Fibroblast of mammary gland (primary cell): ENCODE measurements at regions not wholly inside any gene's neighbourhood (a gene's known extent, or its start where the extent isn't known, plus 50 kb on each side); places are given as distances from the start of the nearest gene placed in this dataset.

ENCODE experiments used
- DNase-seq: peaks from one replicate; pipeline ENCODE4 v3.0.0-alpha.2; 2010; ENCODE audit warnings: low read depth
- H3K4me3 ChIP-seq: 2 replicates; pipeline ENCODE4 v1.5.1; 2011; ENCODE audit warnings: low read depth, mild to moderate bottlenecking, low read length, moderate library complexity; ENCODE audit not compliant: control insufficient read depth
- TF ChIP-seq, protein P1 (sequence below): conservative IDR thresholded peaks from 2 replicates; pipeline ENCODE4 v1.5.1; 2011; ENCODE audit warnings: low read depth, low read length, inconsistent platforms; ENCODE audit not compliant: control insufficient read depth, insufficient read depth

DNA sequence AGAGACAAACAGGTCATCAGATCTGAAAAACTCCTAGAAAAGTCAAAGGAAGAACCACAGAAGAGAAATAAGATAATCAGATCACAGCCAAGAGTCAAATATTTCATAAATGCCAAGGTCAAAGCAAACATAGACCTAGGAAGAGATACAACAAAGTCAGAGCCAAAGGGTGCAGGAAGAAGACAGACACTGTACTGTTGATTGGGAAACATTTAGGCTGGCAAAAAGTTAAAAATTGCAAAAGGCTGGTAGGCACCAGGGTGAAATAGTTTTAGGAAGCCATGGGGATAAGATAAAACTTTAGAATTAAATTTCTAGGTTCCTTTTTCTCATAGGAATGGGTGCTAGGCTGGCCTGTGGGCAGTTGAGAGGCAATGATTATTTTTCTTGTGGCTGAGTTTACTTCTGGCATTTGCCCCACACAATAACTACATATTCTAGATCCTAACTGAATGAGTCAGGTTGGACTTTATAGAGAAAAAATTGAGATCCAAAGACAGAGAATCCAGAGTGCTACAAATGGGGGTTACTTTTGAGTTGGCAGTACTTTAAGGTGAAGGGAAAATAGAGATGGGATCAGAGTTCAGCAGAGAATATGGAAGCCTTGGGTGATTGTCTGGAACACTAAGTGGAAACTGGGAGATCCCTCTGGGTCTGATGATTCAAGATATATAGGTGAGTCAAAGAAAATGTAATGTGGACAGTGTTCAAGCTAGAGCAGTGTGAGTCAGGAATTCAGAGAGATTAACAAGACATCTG lies 215.5 kb downstream of the C12orf50 start:
- peak; percentile 81 for DNase-seq
- TF ChIP-seq, protein P1, sequence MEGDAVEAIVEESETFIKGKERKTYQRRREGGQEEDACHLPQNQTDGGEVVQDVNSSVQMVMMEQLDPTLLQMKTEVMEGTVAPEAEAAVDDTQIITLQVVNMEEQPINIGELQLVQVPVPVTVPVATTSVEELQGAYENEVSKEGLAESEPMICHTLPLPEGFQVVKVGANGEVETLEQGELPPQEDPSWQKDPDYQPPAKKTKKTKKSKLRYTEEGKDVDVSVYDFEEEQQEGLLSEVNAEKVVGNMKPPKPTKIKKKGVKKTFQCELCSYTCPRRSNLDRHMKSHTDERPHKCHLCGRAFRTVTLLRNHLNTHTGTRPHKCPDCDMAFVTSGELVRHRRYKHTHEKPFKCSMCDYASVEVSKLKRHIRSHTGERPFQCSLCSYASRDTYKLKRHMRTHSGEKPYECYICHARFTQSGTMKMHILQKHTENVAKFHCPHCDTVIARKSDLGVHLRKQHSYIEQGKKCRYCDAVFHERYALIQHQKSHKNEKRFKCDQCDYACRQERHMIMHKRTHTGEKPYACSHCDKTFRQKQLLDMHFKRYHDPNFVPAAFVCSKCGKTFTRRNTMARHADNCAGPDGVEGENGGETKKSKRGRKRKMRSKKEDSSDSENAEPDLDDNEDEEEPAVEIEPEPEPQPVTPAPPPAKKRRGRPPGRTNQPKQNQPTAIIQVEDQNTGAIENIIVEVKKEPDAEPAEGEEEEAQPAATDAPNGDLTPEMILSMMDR: no peak

DNA sequence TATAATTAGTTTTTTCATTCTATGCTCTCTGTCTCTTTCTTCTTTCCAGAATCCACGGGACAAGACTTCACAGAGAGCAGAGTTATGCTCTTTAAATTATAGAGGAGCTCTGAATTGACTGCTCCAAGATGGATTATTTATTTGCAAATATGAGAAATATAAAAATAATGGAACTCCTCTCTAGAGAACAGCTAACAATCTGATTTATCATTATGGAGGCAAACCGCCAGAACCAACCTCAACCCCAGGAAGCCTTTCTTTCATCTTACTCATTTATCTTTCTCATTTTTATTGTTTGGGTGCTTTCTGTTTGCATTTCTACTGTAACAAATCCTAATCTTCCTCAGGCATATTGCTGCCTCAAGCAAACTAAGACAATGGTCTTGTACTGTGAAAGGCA lies 216.5 kb downstream of the C12orf50 start:
- TF ChIP-seq, protein P1: no peak
- DNase-seq: peak; percentile 21
- no peak overlapping the region for H3K4me3 ChIP-seq

More for the DNA sequence above, 215.5 kb downstream of the C12orf50 start:
- H3K4me3 ChIP-seq: no peak overlapping the region

DNA sequence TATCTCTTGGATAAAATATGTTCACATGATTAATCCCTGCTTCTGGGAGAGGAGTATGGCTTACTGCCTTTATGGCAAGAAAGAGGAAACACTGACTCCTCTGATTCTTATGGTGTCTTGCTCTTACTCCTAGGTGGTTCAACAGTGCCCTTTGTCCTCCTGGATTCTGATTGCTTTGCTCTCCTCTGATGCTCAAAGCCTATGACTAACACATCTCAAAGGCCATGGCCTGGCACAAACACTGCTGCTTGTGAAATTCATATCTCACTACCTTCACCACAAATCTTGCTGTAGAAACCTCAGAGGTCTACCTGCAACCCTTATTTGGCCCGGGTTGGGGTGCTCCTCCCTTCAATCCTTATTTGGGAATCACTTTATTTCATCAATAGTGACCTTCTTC lies 217.2 kb downstream of the C12orf50 start:
- TF ChIP-seq, protein P1: no peak
- H3K4me3 ChIP-seq: no peak overlapping the region
- DNase-seq: peak; percentile 67

DNA sequence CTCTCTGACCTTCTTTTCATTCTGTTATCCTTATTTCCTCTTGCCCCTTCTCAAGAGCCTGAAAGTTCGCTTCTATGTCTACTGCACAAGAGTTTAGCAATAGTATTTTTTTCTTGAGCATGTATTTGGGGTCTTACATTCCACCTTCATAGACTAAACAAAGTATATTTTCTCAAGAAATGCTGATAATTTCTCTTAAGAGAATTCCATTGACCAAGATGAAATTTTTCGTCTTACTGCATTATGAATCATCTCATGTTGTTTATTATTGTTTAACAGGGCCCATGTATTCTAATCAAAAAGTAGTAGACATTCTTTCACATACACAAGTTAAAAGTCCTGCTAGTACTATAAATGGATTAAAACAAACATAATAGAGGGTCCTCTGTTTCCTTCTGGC lies 219.3 kb downstream of the C12orf50 start:
- TF ChIP-seq, protein P1: no peak
- DNase-seq: peak; percentile 32
- no peak overlapping the region for H3K4me3 ChIP-seq

DNA sequence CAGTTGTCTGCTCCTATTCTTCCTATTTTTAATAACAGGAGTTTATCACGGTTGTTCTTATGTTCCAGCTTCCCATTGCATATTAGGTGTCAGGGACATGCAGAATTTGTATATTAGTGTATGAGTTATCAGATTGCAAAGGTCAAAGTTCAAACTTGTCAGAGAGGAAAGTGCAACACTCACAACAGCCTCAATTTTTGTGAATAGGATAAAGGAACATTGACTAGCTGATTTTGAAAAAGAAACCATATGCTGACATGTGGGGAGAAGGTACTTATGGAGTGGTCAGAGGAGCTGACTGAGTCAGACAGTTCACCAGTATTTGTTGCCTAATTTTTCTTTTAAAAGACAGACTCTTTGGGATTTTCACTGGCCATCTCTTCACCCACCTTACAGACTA lies 222.1 kb downstream of the C12orf50 start:
- DNase-seq: peak; percentile 49
- TF ChIP-seq, protein P1: no peak

DNA sequence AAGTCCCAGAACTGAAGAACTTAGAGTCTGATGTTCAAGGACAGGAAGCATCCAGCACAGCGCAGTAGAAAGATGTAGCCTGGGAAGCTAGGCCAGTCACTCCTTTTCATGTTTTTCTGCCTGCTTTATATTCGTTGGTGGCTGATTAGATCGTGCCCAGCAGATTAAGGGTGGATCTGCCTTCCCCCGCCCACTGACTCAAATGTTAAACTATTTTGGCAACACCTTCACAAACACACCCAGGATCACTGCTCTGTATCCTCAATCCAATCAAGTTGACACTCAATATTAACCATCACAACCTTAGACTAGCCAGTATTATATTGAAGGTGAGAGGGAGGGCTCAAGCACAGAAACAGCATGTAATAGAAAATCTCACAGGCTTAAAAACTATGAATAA lies 222.9 kb downstream of the C12orf50 start:
- no peak for DNase-seq
- TF ChIP-seq, protein P1: no peak
- no peak overlapping the region for H3K4me3 ChIP-seq

More for the DNA sequence above, 222.1 kb downstream of the C12orf50 start:
- H3K4me3 ChIP-seq: no peak overlapping the region

DNA sequence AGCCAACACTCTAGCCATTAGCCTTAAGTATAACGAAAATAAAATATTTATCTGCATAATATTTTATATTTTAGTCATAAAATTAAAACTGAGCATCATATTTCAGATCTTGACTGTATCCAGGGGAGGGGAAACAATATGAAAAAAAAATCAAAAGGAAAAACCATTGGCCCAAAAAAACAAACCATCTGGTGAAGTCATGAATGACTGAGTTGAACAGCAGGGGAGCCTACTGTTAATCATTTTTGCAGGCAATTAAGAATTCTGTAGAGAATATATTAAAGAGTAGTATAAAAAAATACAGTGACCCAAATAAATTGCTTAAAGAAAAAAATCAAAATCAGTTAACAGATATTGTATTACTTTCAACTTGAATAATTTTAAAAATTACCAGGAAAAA lies 224.8 kb downstream of the C12orf50 start:
- TF ChIP-seq, protein P1: no peak
- no peak for DNase-seq
- H3K4me3 ChIP-seq: no peak overlapping the region
